IPS DF 4.7 (cell line): ENCODE measurements at regions not wholly inside any gene's neighbourhood (a gene's known extent, or its start where the extent isn't known, plus 50 kb on each side); places are given as distances from the start of the nearest gene placed in this dataset.

Experiments
- DNase-seq: peaks from one replicate; pipeline ENCODE4 v3.0.0-alpha.2; 2013; ENCODE audit warnings: low spot score; ENCODE audit errors: extremely low read depth

- no peak for DNase-seq
Measured at GRCh38 chr4:136571315-136571714, 961.0 kb downstream of the PCDH18 start.

DNA sequence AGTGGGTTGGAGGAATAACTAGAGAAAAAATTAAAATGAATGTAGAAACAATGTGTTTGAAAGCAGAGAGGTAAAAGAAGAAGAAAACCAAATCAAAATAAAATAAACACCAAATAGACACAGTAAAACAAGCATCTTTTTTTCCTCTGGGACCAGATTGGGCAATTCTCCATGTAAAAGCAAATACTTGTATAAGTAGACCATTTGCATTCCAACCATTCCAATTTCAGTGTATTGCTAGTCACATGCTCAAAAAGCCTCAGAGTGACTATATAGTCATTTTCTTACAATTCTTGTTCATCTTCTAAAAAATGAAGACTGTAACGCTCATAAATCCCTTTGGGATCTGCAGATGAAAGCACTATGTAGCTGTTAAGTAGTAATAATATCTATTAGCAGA, 969.5 kb downstream of the PCDH18 start:
- DNase-seq: no peak

DNA sequence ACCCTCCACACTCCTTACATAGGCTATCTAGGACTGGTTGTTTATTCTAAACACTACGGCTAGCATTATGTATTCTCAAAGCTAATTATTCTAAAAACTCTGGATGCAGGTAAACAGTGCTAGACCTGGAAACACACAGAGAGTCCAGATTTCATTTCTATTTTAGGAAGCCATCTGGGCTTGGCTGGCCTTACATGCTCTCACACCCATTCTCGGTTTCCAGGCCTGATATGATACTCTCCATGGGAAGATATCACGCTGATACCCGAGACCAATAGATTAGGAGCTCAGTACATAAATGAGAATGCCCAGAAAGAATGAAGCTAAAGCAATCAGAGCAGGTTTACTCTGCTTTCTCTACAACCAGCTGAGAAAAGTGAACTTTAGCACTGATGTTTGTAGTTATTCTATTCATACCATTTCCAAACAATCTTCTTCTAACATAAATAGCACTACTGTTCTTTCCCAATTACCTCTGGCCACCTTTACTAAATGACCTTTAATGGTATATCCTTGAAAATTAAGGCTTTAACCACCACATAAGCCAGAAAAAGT, 973.3 kb downstream of the PCDH18 start:
- no peak for DNase-seq

DNA sequence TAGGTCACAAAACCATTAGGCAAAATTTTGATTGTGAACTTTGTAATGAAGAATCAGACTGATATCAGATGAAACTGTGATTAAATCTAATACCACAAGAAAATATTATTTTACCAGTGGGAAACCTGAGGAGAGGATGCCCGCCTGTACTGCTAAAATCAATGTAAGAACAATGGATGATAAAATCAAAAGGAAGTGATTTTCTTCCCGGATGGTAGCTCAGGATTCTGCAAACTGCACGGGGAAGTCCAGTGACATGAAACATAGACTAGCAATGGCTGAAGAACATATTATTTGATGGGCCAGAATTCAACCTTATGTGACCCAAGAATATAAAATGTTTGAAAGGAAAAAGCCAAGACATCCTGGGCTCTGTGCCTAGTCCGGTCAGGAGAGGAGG, 974.9 kb downstream of the PCDH18 start:
- no peak for DNase-seq

GRCh38 chr4:136554033-136554432, 978.3 kb downstream of the PCDH18 start:
- DNase-seq: no peak

- DNase-seq: no peak
Measured at GRCh38 chr4:136551753-136552152, 980.5 kb downstream of the PCDH18 start.

GRCh38 chr4:136540747-136541146, 991.5 kb downstream of the PCDH18 start:
- DNase-seq: no peak

- DNase-seq: no peak
Measured at GRCh38 chr4:136528131-136528530, 1004.2 kb downstream of the PCDH18 start.

DNA sequence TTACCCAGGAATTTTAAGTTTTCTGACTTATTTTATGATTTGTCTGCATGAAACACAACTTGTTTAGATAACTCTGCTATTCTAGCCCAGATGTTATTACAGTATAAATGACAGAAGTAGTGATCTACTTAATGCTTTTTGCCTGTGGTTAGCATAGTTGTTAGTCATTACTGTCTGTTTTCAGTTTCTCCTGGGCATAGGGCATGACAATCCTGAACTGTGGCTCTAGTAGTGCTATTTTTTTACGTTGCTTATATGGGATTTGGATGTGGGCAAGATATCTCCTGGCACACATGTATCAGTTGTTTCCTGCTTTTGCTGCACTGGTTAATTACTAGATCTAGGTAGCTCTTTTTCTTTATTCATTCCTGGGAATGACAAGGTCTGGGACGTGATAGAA, 1005.8 kb downstream of the PCDH18 start:
- DNase-seq: no peak

- no peak for DNase-seq
Measured at GRCh38 chr4:136524039-136524438, 1008.3 kb downstream of the PCDH18 start.

GRCh38 chr4:136516371-136516770, 1015.9 kb downstream of the PCDH18 start:
- DNase-seq: no peak

DNA sequence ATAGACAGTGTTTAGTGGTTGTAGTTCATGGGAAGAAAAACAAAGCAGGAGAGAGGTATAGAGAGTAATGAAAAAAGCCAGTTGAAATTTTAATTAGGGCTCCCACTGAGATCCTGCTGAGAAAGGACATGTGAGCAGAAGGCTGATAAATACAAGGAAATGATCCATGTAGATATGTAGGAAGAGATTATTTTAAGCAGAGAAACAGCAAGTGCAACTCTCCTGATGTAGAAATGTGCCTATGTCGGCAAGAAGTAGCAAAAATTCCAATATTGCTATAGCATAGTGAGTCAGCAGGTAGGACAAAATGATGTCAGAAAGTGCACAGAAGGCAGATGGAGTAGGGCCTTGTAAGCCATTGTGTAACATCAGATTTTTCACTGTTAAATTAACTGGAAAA, 1027.3 kb downstream of the PCDH18 start:
- DNase-seq: no peak

- no peak for DNase-seq
Measured at GRCh38 chr4:136495851-136496250, 1036.4 kb downstream of the PCDH18 start.

GRCh38 chr4:136495076-136495475, 1037.2 kb downstream of the PCDH18 start:
- DNase-seq: no peak

- no peak for DNase-seq
Measured at GRCh38 chr4:136489101-136489500, 1043.2 kb downstream of the PCDH18 start.

DNA sequence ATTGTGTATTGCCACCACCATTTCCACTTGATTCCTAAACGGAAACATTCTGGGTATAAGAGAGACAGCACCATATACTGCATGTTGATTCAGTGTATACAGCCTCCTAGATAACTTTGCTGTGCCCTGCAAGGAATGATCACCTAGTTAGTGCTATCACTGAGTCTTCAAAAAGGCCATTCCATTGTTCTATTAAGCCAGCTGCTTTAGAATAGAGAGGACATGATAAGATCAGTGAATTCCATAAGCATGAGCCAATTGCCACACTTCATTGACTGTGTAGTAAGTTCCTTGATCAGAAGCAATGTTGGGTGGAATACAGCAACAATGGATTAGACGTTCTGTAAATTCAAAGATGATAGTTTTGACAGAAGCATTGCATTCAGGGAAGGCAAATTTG, 1047.3 kb downstream of the PCDH18 start:
- no peak for DNase-seq

GRCh38 chr4:136476753-136477152, 1055.5 kb downstream of the PCDH18 start:
- no peak for DNase-seq

DNA sequence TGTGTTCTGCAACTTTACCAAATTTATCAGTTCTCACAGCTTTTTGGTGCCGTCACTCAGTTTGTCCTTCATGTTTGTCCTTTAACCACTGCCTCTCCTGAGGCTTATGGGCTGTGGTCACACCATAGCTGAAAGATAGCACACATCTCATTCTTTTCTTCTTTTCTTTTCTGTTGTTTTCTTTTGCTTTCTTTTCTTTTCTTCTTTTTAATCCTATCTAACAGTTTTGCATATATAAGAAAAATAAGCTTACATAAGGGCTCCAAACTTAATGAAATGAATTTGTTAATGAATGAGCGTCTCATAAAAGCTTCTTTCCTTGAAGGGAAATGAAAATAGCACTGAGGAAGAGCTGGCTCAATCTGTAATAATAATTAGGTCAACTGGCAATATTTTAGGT, 1061.2 kb downstream of the PCDH18 start:
- DNase-seq: no peak

GRCh38 chr4:136465691-136466090, 1066.6 kb downstream of the PCDH18 start:
- DNase-seq: no peak

GRCh38 chr4:136463941-136464340, 1068.4 kb downstream of the PCDH18 start:
- DNase-seq: no peak

DNA sequence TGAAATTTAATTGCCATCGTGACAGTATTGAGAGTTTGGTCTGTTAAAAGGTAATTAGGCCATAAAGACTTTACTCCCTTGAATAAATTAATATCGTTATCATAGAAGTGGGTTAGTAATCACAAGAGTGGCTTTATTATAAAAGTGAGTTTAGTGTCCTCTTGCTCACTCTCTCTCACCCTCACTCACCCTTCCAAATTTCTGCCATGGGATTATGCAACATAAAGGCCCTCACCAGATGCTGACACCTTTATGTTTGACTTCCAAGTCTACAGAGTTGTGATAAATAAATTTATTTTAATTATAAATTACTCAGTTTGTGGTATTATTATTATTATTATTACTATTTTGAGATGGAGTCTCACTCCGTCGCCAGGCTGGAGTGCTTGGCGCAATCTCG, 1070.8 kb downstream of the PCDH18 start:
- no peak for DNase-seq

DNA sequence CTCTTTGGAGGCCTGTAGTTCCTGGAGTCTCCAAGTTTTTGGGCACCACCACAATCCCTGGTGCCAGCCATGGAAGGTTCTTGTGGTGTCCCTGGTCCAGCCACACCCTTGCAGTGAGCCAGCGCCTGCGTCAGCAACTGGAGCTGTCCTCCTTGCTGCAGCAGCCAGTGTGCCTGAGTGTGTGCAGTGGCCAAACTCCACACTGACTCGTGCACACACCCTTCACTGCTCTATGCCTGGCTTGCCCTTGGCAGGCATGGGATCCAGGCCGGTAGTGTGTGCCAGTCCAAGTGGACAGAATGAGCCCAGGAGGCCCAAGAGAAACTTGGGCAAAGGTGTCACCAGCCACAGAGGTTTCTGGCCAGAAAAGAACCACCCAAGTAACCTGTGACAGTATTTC, 1074.0 kb downstream of the PCDH18 start:
- no peak for DNase-seq

DNA sequence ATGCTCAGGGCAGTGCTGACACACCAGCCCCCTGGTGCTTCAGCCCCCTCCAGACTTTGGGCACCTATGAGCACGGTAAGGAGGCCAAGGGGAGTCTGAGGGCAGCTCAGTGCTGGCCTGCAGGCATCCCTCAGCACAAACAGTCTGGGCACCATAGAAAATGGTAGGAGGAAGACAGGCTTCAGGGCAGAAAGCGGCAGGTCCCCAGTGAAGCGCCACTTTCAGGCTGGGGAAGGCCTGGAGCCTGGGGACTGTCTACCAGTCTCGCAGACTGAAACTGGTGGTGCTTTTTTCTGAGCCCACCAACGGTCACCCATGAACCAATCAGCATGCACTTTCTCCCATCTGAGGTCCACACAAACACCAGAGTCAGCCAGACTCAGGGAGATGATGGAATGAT, 1074.7 kb downstream of the PCDH18 start:
- no peak for DNase-seq

DNA sequence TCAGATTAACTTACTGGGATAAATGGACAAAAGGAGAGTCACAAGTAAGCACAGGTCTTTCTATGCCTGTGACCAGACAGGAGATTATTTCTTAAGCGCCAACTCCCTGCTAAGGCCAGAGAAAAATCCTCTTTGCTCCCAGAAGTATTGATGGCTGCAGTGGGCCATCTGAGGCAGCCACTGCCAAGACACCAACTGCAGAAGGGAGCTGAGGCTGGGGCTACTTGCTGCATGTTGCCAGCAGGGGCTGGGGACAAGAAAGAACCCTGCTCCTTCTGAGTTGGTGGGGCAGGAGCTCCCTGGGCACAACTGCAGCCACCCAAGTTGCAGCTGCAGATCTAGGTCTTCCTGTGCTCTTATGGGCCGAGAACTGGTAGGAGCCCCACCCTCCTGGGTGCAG, 1075.3 kb downstream of the PCDH18 start:
- DNase-seq: no peak
